T-cell (primary cell): ENCODE measurements at regions not wholly inside any gene's neighbourhood (a gene's known extent, or its start where the extent isn't known, plus 50 kb on each side); places are given as distances from the start of the nearest gene placed in this dataset.

Experiments used
- ATAC-seq, 4 experiments: fragments of 200-7000 bp in 3 of 4; fragments of 150-1000 bp in 1 of 4; cut with Tn5 transposase; replicated peaks in 1 of 4; 1 replicate in 3 of 4; 2 replicates in 1 of 4; pipeline ENCODE4 v1.10.0; 2021; ENCODE audit warnings: moderate library complexity in 3 of 4, mild to moderate bottlenecking in 2 of 4, moderate number of reproducible peaks in 1 of 4
- CTCF ChIA-PET, 2 donors: fragments of 300-600 bp; sonication (Branson Sonifier 250); formaldehyde crosslinking; loops; one replicate each; lab custom pipeline; 2022; ENCODE audit warnings: antibody characterized with exemption in 2 of 2; lab: Charles Lee
- POLR2A ChIA-PET, 2 donors: fragments of 300-600 bp; sonication (Branson Sonifier 250); formaldehyde crosslinking; loops; one replicate each; lab custom pipeline; 2022; ENCODE audit warnings: antibody characterized with exemption in 2 of 2; lab: Charles Lee
- DNase-seq, 35 experiments: peaks; one replicate each; pipeline versions ENCODE4 v3.0.0 to v3.0.0-alpha.2; 2013 to 2023
- H3K27ac ChIP-seq: one replicate; pipeline ENCODE4 v1.5.1; 2013; ENCODE audit warnings: low read length
- H3K27me3 ChIP-seq, 2 experiments: replicated peaks in 1 of 2; 1 replicate in 1 of 2; 2 replicates in 1 of 2; pipeline versions ENCODE4 v1.6.1 to v1.7.0; 2013; ENCODE audit warnings: low read length in 1 of 2, mixed read lengths in 1 of 2; ENCODE audit not compliant: control insufficient read depth in 2 of 2, insufficient read depth in 2 of 2; ENCODE audit errors: extremely low read depth in 1 of 2
- H3K36me3 ChIP-seq, 2 donors: 1 replicate in 1 of 2; 2 replicates in 1 of 2; pipeline versions ENCODE4 v1.6.1 to v1.7.0; 2013; ENCODE audit warnings: low read length in 1 of 2; ENCODE audit not compliant: control insufficient read depth in 2 of 2, insufficient read depth in 1 of 2; ENCODE audit errors: extremely low read depth in 1 of 2
- H3K4me1 ChIP-seq, 2 experiments: 1 replicate in 1 of 2; 2 replicates in 1 of 2; pipeline versions ENCODE4 v1.6.1 to v1.7.0; 2013; ENCODE audit warnings: low read length in 2 of 2, mixed read lengths in 1 of 2; ENCODE audit not compliant: insufficient read depth in 2 of 2, control insufficient read depth in 1 of 2; ENCODE audit errors: extremely low read depth in 1 of 2
- H3K4me3 ChIP-seq, 2 donors: 1 replicate in 1 of 2; 2 replicates in 1 of 2; pipeline versions ENCODE4 v1.5.1 to v1.7.0; 2013; ENCODE audit warnings: mild to moderate bottlenecking in 2 of 2, low read length in 1 of 2, moderate library complexity in 1 of 2; ENCODE audit not compliant: control insufficient read depth in 1 of 2; ENCODE audit errors: extremely low read depth in 1 of 2
- H3K9me3 ChIP-seq: 2 replicates; pipeline ENCODE4 v1.7.0; 2013
- H3K27ac Mint-ChIP-seq, 2 donors: one replicate each; pipeline ENCODE4 v1.8.0; 2020 to 2021; ENCODE audit warnings: mild to moderate bottlenecking in 2 of 2, mixed read lengths in 2 of 2
- H3K27me3 Mint-ChIP-seq, 2 donors: one replicate each; pipeline ENCODE4 v1.8.0; 2021 to 2022; ENCODE audit warnings: mixed read lengths in 2 of 2
- H3K36me3 Mint-ChIP-seq: one replicate; pipeline ENCODE4 v1.8.0; 2021; ENCODE audit warnings: mixed read lengths
- H3K4me1 Mint-ChIP-seq, 3 donors: one replicate each; pipeline ENCODE4 v1.8.0; 2020 to 2022; ENCODE audit warnings: mixed read lengths in 3 of 3, mild to moderate bottlenecking in 1 of 3
- H3K4me3 Mint-ChIP-seq, 3 donors: one replicate each; pipeline ENCODE4 v1.8.0; 2020 to 2022; ENCODE audit warnings: mild to moderate bottlenecking in 3 of 3, mixed read lengths in 3 of 3, moderate library complexity in 3 of 3
- H3K9me3 Mint-ChIP-seq, 3 donors: one replicate each; pipeline ENCODE4 v1.8.0; 2020 to 2022; ENCODE audit warnings: mixed read lengths in 3 of 3
- WGBS: methylation state at CpG from one replicate; pipeline ENCODE4 v1.1.5; 2013; ENCODE audit warnings: missing lambda C conversion rate; ENCODE audit not compliant: insufficient coverage; 5-methylcytosine and 5-hydroxymethylcytosine counted together

DNA sequence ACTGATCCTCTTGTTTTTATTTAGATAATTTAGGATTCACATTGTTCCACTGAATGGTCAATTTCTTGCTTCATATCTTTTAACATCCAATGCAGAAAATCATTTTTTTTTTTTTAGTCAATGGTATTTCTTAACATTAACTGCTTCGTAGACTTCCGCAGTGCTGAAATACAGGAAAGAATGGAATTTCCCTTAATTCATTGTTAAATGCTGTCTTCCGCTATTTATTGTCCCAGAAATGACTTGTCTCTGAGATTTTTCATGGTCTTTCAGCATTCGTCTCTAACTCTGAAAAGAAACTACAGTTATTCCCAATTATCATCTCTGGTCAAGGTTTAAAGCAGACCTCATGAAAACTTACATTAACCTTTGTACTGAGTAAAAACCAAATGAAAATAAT is 1029.1 kb upstream of the MANEA start:
- ChIA-PET CTCF (no interaction called here), POLR2A (no interaction called here)
- Mint-ChIP-seq H3K9me3 (peaks cover 0 to 6% (median 3%) of the 10 kb centered on the region in 3 donors), H3K4me1 (no peaks in the 10 kb centered on the region), H3K27me3 (no peaks in the 10 kb centered on the region), H3K4me3 (no peak overlapping the region), H3K36me3 (no peaks in the 10 kb centered on the region), H3K27ac (no peak overlapping the region)
- Histone ChIP-seq H3K4me1 (no peaks in the 10 kb centered on the region), H3K27me3 (no peaks in the 10 kb centered on the region), H3K9me3 (no peaks in the 10 kb centered on the region), H3K36me3 (no peaks in the 10 kb centered on the region), H3K4me3 (no peak overlapping the region), H3K27ac (no peak overlapping the region)
- no CpG with 5 or more reads among the region's 4 CpGs for WGBS
- DNase-seq: no peak
- ATAC-seq: no peak

DNA sequence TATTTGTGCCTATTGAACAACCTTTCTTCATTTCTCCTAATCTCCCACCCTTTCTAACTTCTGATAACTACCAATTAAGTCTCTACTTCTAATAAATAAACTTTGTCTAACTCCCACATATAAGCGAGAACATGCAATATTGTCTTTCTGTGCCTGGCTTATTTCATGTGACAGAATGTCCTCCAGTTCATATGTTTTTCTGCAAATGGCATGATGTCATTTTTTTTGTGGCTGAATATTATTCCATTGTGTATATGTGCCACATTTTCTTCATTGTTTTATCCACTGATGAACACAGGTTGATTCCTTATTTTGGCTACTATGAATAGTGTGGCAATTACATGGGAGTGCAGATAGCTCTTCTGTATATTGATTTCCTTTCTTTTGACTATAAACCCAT is 1041.5 kb upstream of the MANEA start:
- Histone ChIP-seq H3K27me3 (no peaks in the 10 kb centered on the region), H3K27ac (no peak overlapping the region), H3K9me3 (no peaks in the 10 kb centered on the region), H3K4me3 (no peak overlapping the region), H3K4me1 (no peaks in the 10 kb centered on the region), H3K36me3 (no peaks in the 10 kb centered on the region)
- no peaks in the 10 kb centered on the region for H3K4me1 Mint-ChIP-seq
- ATAC-seq (no peak), DNase-seq (no peak)
- WGBS: no CpG with 5 or more reads among the region's 1 CpG
- POLR2A ChIA-PET: no interaction called here
- H3K9me3 Mint-ChIP-seq: peaks cover 11 to 23% (median 17%) of the 10 kb centered on the region in 3 donors
- no peaks in the 10 kb centered on the region for H3K36me3 Mint-ChIP-seq
- no peak overlapping the region for H3K4me3 Mint-ChIP-seq
- no peaks in the 10 kb centered on the region for H3K27me3 Mint-ChIP-seq
- CTCF ChIA-PET: no interaction called here
- H3K27ac Mint-ChIP-seq: no peak overlapping the region

DNA sequence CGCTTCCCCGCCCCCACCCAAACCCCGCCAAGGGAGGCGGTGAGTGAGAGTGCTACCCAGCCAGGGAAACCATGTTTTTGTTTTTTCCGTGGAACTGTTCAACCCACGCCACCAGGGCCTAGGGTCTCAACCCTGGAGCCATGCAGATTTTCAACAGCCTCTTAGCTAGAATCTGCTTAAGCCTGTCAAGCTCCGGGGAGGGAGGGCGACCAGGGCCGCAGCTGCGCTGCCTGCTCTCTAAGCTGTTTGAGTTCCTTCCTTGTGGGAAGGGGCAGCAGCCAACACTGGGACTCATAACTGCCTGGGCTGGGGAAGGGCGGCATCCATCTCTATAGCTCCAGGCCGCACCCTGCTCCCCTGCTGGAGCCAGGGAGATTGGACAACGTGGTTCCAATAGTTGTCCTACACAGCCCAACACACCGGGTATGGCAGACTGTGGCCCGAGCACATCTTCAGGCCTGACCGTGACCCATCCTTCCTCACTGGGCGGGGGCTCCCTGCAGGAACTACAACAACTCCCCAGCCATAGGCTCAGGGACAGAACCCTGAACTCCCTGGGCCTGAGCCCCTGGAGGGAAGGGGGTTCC is 1065.7 kb upstream of the MANEA start:
- 82% methylated on average over 12 of the region's 17 CpGs for WGBS
- no peaks in the 10 kb centered on the region for H3K9me3 ChIP-seq
- no peaks in the 10 kb centered on the region for H3K27me3 Mint-ChIP-seq
- H3K9me3 Mint-ChIP-seq: peaks cover 4 to 8% (median 6%) of the 10 kb centered on the region in 3 donors
- H3K36me3 ChIP-seq: no peaks in the 10 kb centered on the region
- no peaks in the 10 kb centered on the region for H3K4me1 ChIP-seq
- CTCF ChIA-PET: no interaction called here
- no peak for DNase-seq
- H3K27me3 ChIP-seq: peaks cover 0 to 2% of the 10 kb centered on the region in 2 experiments
- H3K4me3 Mint-ChIP-seq: no peak overlapping the region
- H3K4me3 ChIP-seq: no peak overlapping the region
- POLR2A ChIA-PET: no interaction called here
- no peak overlapping the region for H3K27ac Mint-ChIP-seq
- no peaks in the 10 kb centered on the region for H3K36me3 Mint-ChIP-seq
- H3K27ac ChIP-seq: no peak overlapping the region
- H3K4me1 Mint-ChIP-seq: no peaks in the 10 kb centered on the region
- ATAC-seq: no peak

DNA sequence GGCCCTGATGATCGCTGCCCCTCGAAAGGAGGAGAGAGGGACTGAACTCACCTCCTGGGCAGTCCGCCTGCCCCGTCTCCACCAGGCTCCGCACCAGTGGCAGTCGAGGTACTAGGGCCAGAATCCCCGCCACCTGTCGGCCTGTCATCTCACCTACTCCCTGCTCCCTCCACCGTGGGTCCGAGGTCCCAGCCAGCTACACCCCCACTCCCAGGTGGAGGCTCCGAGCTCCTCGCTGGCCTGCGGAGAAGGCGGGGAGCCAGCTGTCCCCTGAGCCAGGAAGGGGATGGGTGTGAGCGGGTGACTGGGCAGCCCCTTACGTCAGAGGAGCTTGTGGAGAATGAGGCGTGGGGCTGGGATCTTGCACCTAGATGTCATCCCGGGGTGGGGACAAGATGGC is 1066.5 kb upstream of the MANEA start:
- Mint-ChIP-seq H3K9me3 (peaks cover 0 to 8% (median 4%) of the 10 kb centered on the region in 3 donors), H3K36me3 (no peaks in the 10 kb centered on the region), H3K27ac (no peak overlapping the region), H3K4me3 (no peak overlapping the region), H3K27me3 (no peaks in the 10 kb centered on the region), H3K4me1 (no peaks in the 10 kb centered on the region)
- ChIA-PET POLR2A (no interaction called here), CTCF (no interaction called here)
- WGBS: 80% methylated on average over 5 of the region's 18 CpGs
- no peaks in the 10 kb centered on the region for H3K4me1 ChIP-seq
- no peaks in the 10 kb centered on the region for H3K36me3 ChIP-seq
- ATAC-seq (no peak), DNase-seq (no peak)
- no peak overlapping the region for H3K27ac ChIP-seq
- no peaks in the 10 kb centered on the region for H3K9me3 ChIP-seq
- no peak overlapping the region for H3K4me3 ChIP-seq
- H3K27me3 ChIP-seq: peaks cover 0 to 2% of the 10 kb centered on the region in 2 experiments

DNA sequence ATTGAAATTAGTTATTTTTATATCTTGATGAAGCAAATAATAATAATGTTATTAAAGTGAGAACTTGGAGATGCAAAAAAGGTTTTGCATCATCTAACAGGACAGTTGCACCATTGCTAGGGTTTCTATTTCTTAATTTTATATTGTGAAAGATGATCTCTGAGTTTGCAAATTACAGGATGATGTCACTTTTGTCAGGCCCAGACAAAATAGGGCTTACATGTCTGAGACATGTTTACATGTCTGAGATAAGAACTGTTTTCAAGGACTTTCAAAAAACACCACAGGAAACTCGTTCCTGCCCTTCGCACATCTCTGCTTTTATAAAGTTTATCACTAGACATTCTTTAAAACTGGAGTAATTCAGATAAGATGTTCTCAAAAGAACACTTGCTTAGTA is 1075.8 kb upstream of the MANEA start:
- Mint-ChIP-seq H3K27ac (no peak overlapping the region), H3K36me3 (no peaks in the 10 kb centered on the region), H3K9me3 (peaks cover 0 to 3% (median 0%) of the 10 kb centered on the region in 3 donors), H3K27me3 (no peaks in the 10 kb centered on the region), H3K4me3 (no peak overlapping the region), H3K4me1 (no peaks in the 10 kb centered on the region)
- no CpG with 5 or more reads among the region's 2 CpGs for WGBS
- ATAC-seq (no peak), DNase-seq (no peak)
- ChIA-PET POLR2A (no interaction called here), CTCF (no interaction called here)
- H3K4me1 ChIP-seq: no peaks in the 10 kb centered on the region
- H3K27ac ChIP-seq: no peak overlapping the region
- no peaks in the 10 kb centered on the region for H3K36me3 ChIP-seq
- no peaks in the 10 kb centered on the region for H3K9me3 ChIP-seq
- no peak overlapping the region for H3K4me3 ChIP-seq
- H3K27me3 ChIP-seq: no peaks in the 10 kb centered on the region

DNA sequence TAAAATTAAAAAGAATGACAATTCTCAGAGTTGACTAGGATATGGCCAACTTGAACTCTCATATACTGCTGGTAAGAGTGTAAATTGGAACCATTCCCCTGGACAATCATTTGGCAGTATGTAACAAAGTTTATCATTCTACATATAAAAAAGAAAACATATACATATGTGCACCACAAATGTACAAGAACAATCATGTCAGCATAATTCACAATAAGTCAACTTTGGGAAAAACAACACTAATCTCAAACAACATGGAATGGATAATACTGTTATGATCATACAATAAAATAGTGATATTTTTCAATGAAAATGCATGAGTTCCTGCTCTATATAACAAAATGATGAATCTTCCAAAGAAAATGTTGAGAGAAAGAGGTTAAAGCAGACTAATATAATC is 1078.7 kb upstream of the EPHA7 start:
- no peak for DNase-seq
- H3K4me3 Mint-ChIP-seq: no peak overlapping the region

DNA sequence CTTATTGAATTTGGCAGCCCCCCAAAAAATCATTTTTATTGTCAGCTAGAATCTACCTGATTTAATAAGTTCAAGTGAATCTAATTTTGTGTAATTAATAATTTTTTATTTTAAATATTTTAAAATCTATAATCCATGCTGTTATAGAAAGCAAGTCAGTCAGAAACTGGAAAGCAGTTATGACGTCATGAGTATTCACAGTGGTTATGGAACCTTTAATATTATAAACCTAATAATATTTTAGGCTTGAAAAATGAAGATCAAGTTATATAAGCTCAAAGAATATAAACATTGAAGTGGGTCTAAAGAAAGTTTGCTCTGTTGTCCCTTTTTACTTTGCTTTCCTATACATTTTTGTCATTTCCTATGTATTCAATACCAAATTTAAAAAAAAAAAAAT is 1075.1 kb upstream of the EPHA7 start:
- Mint-ChIP-seq H3K36me3 (no peaks in the 10 kb centered on the region), H3K9me3 (peaks cover 3 to 11% (median 4%) of the 10 kb centered on the region in 3 donors), H3K4me3 (no peak overlapping the region), H3K27ac (no peak overlapping the region), H3K27me3 (no peaks in the 10 kb centered on the region), H3K4me1 (no peaks in the 10 kb centered on the region)
- POLR2A ChIA-PET: no interaction called here
- Histone ChIP-seq H3K9me3 (no peaks in the 10 kb centered on the region), H3K4me1 (no peaks in the 10 kb centered on the region), H3K27me3 (no peaks in the 10 kb centered on the region), H3K36me3 (no peaks in the 10 kb centered on the region), H3K27ac (no peak overlapping the region), H3K4me3 (no peak overlapping the region)
- CTCF ChIA-PET: no interaction called here
- ATAC-seq (no peak), DNase-seq (no peak)
- no CpG with 5 or more reads among the region's 1 CpG for WGBS

More for the DNA sequence above, 1078.7 kb upstream of the EPHA7 start:
- no peaks in the 10 kb centered on the region for H3K36me3 ChIP-seq
- ATAC-seq: no peak
- peaks cover 4 to 6% (median 5%) of the 10 kb centered on the region in 3 donors for H3K9me3 Mint-ChIP-seq
- no peaks in the 10 kb centered on the region for H3K4me1 ChIP-seq
- no peak overlapping the region for H3K27ac Mint-ChIP-seq
- no peaks in the 10 kb centered on the region for H3K27me3 ChIP-seq
- no peaks in the 10 kb centered on the region for H3K4me1 Mint-ChIP-seq
- POLR2A ChIA-PET: no interaction called here
- H3K9me3 ChIP-seq: no peaks in the 10 kb centered on the region
- H3K27me3 Mint-ChIP-seq: no peaks in the 10 kb centered on the region
- CTCF ChIA-PET: no interaction called here
- no peaks in the 10 kb centered on the region for H3K36me3 Mint-ChIP-seq
- H3K4me3 ChIP-seq: no peak overlapping the region
- no peak overlapping the region for H3K27ac ChIP-seq
